NOMO-1 (cell line): ENCODE measurements at regions not wholly inside any gene's neighbourhood (a gene's known extent, or its start where the extent isn't known, plus 50 kb on each side); places are given as distances from the start of the nearest gene placed in this dataset.

Experiments
- DNase-seq, 2 experiments: peaks; one replicate each; lab custom pipeline; 2025; ENCODE audit not compliant: unreplicated experiment in 2 of 2; lab: John Stamatoyannopoulos, UW

- DNase-seq: no peak
Measured at GRCh38 chr6:95328231-95328630, 249.1 kb upstream of the MANEA start.

- no peak for DNase-seq
Measured at GRCh38 chr6:95352064-95352795, 225.1 kb upstream of the MANEA start.

- no peak for DNase-seq
Measured at GRCh38 chr6:95354551-95354950, 222.8 kb upstream of the MANEA start.

- no peak for DNase-seq
Measured at GRCh38 chr6:95357380-95358020, 219.8 kb upstream of the MANEA start.

- DNase-seq: peak in 1 of 2 experiments; percentile 25
Measured at GRCh38 chr6:95364016-95364604, 213.2 kb upstream of the MANEA start.

- DNase-seq: no peak
Measured at GRCh38 chr6:95365454-95365853, 211.9 kb upstream of the MANEA start.

- no peak for DNase-seq
Measured at GRCh38 chr6:95366414-95366813, 210.9 kb upstream of the MANEA start.

- DNase-seq: no peak
Measured at GRCh38 chr6:95383878-95384277, 193.5 kb upstream of the MANEA start.

GRCh38 chr6:95384988-95385387, 192.3 kb upstream of the MANEA start:
- no peak for DNase-seq

- no peak for DNase-seq
Measured at GRCh38 chr6:95387845-95388244, 189.5 kb upstream of the MANEA start.

- DNase-seq: no peak
Measured at GRCh38 chr6:95404777-95405176, 172.6 kb upstream of the MANEA start.

GRCh38 chr6:95408111-95408510, 169.2 kb upstream of the MANEA start:
- DNase-seq: no peak

- DNase-seq: no peak
Measured at GRCh38 chr6:95410168-95410567, 167.2 kb upstream of the MANEA start.

GRCh38 chr6:95413789-95414188, 163.5 kb upstream of the MANEA start:
- DNase-seq: no peak

GRCh38 chr6:95417856-95418255, 159.5 kb upstream of the MANEA start:
- DNase-seq: no peak

- DNase-seq: no peak
Measured at GRCh38 chr6:95420792-95421191, 156.5 kb upstream of the MANEA start.

GRCh38 chr6:95423331-95423730, 154.0 kb upstream of the MANEA start:
- no peak for DNase-seq

GRCh38 chr6:95431637-95432228, 145.6 kb upstream of the MANEA start:
- peak in 1 of 2 experiments; percentile 3 for DNase-seq

GRCh38 chr6:95439741-95440140, 137.6 kb upstream of the MANEA start:
- no peak for DNase-seq

GRCh38 chr6:95448208-95448607, 129.1 kb upstream of the MANEA start:
- no peak for DNase-seq

GRCh38 chr6:95469511-95469910, 107.8 kb upstream of the MANEA start:
- no peak for DNase-seq

GRCh38 chr6:95478941-95479340, 98.4 kb upstream of the MANEA start:
- DNase-seq: no peak
